ENCODE measurements at regions not wholly inside any gene's neighbourhood (a gene's known extent, or its start where the extent isn't known, plus 50 kb on each side); places are given as distances from the start of the nearest gene placed in this dataset.

- TF ChIP-seq EZH2 (IDR thresholded peaks at IDR 0.05; ENCODE audit: insufficient read depth, poor library complexity, severe bottlenecking): no peak
- no peak for TF ChIP-seq EZH2phosphoT487 (IDR thresholded peaks at IDR 0.05; ENCODE audit: insufficient read depth, low read depth)
Observed at GRCh38 chr15:39404767-39405181, 176.1 kb upstream of the THBS1 start.
